Stimulated activated effector memory CD8-positive, alpha-beta T cell treated with anti-CD3 and anti-CD28 coated beads, Interleukin-12 subunit alpha, Interleukin-12 subunit beta, amount 100 ng/mL, for 72 hours (primary cell): ENCODE measurements at regions not wholly inside any gene's neighbourhood (a gene's known extent, or its start where the extent isn't known, plus 50 kb on each side); places are given as distances from the start of the nearest gene placed in this dataset.

ENCODE experiments used
- ATAC-seq: fragments of 150-1000 bp; cut with Tn5 transposase; 2 replicates; pipeline ENCODE4 v1.10.0; 2021
- DNase-seq, 2 donors: peaks; one replicate each; pipeline ENCODE4 v3.0.0; 2021 to 2022; ENCODE audit warnings: low spot score in 2 of 2
- H3K27ac Mint-ChIP-seq: one replicate; pipeline ENCODE4 v1.8.0; 2022; ENCODE audit warnings: mild to moderate bottlenecking, mixed read lengths
- H3K36me3 Mint-ChIP-seq: one replicate; pipeline ENCODE4 v1.8.0; 2022; ENCODE audit warnings: mild to moderate bottlenecking, mixed read lengths
- H3K4me1 Mint-ChIP-seq: one replicate; pipeline ENCODE4 v1.8.0; 2022; ENCODE audit warnings: mixed read lengths
- H3K4me3 Mint-ChIP-seq: one replicate; pipeline ENCODE4 v1.8.0; 2022; ENCODE audit warnings: mild to moderate bottlenecking, mixed read lengths
- H3K9me3 Mint-ChIP-seq: one replicate; pipeline ENCODE4 v1.8.0; 2022; ENCODE audit warnings: mixed read lengths

DNA sequence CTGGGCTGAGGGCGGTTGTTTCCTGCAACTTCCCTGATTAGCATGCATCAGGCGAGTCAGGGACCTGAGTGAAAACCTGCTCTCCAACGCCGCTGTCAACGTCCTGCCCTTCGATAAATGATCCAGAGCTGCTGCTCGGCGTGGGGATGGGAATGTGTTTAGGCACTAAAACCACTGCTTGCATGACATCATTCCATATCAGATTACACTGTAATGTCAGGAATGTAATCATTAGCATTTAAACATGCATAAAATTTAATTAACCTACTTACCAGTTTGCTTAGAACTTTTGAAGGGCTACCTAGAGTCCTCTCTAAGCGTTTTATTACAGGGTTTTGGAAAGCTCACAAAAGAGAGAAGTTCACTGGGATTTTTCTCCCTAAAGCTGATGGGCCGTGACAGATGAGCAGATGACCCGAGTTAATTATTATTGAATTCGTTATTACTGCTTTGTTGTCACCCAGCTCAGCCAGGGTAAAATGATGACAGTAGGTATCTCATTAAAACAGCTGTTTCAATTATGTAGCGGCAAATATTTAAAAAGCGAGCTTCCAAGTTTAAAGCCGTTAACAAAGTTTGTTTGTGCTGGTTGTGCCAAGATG, 685.6 kb upstream of the SALL3 start:
- H3K36me3 Mint-ChIP-seq: no peaks in the 10 kb centered on the region
- no peak overlapping the region for H3K27ac Mint-ChIP-seq
- ATAC-seq: no peak
- no peak for DNase-seq
- H3K9me3 Mint-ChIP-seq: peaks cover 7% of the 10 kb centered on the region
- H3K4me1 Mint-ChIP-seq: no peaks in the 10 kb centered on the region
- no peak overlapping the region for H3K4me3 Mint-ChIP-seq

DNA sequence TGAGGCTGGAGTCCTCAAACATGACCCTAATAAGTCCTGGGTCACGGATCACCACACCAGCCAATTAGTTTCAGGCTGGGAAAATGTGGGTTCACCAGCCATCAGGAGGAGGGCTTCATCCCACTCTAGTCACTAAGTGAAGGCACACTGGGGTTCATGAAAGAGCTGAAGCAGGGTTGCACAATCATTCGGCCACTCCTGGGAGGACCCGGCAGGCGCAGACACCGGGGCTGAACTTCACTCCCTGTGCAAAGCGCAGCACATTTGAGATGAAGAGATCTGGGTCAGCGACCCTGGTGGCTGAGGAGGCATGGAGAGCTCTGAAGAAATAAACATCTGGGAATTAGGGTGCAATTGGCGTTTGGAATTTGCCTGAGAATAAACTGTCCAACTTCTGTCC, 684.4 kb upstream of the SALL3 start:
- Mint-ChIP-seq H3K4me1 (no peaks in the 10 kb centered on the region), H3K4me3 (no peak overlapping the region), H3K36me3 (no peaks in the 10 kb centered on the region), H3K9me3 (peaks cover 7% of the 10 kb centered on the region), H3K27ac (no peak overlapping the region)
- DNase-seq: no peak
- no peak for ATAC-seq

DNA sequence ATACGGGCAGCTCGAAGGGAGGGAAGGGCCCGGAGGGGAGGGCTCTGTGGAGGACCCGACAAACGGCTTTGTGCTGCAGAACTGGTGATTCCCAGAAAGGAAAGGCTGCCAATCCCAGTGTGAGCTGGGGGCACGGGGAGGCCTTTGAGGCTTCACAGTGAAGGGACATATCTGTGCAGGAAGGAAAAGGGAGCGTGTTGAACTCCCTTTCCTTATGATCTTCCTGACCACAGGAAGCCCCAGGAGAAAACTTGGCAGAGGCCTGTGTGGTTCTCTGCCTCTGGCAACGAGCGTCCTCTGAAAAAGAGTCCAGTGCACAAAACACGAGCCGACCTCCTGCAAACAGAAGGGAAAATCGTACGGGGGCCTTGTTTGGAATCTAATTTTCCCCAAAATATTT, 683.5 kb upstream of the SALL3 start:
- Mint-ChIP-seq H3K4me1 (no peaks in the 10 kb centered on the region), H3K4me3 (no peak overlapping the region), H3K9me3 (peaks cover 2% of the 10 kb centered on the region), H3K36me3 (no peaks in the 10 kb centered on the region), H3K27ac (no peak overlapping the region)
- ATAC-seq (no peak), DNase-seq (no peak)

DNA sequence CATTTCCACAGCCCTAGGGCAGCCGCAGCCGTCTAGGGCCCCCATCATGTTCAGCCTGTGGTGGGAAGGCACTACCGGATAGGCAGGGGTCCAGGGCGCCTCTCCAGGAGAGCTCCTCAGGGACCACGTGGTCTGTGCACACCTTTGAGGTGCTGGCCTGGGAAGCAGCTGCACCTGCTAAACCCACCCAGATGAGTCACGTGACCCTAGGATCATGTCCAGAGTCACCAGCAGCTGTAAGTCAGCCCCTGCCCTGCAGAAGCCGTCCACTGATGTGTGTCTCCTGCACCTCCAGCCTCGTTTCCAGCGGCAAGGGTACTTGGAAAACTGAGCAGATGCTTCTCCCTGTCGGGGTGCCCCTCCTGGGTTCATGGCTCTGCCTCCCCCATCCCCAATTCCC, 682.6 kb upstream of the SALL3 start:
- peak; percentile 32 for ATAC-seq
- Mint-ChIP-seq H3K4me3 (no peak overlapping the region), H3K36me3 (no peaks in the 10 kb centered on the region), H3K4me1 (no peaks in the 10 kb centered on the region), H3K27ac (no peak overlapping the region), H3K9me3 (peaks cover 2% of the 10 kb centered on the region)
- DNase-seq: no peak

DNA sequence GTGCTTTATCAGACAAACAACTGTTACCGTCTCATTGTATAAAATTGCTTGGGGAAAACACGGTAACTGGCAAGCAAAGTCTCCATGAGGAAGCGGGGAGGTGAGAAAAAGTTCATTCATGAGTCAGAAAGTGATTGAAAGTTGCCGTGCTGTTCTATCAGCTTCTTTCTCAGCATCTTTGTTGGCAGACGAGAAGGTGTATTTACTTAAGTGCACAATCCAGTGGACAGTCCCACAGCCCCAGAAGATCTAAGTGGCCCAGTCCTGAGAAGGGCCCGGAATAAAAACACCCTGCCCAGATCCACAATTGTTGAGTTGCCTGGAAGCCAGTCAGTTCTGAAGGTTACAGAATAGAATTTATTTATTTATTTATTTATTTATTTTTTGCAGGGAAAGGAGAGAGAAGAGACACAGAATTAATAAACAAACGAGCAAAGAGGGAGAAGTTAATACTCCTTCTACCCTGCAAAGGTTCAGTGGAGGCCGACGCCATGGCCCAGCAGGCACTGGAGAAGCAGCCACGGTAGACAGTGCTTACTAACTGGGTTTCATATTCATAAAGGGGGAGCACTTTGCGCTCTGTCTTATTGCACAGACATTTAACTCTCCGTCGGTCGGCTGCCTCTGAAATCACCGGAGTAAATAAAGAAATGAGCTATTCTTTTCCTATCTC, 676.0 kb upstream of the SALL3 start:
- Mint-ChIP-seq H3K4me1 (no peaks in the 10 kb centered on the region), H3K9me3 (peaks cover under 1% of the 10 kb centered on the region), H3K36me3 (no peaks in the 10 kb centered on the region), H3K4me3 (no peak overlapping the region), H3K27ac (no peak overlapping the region)
- DNase-seq (no peak), ATAC-seq (no peak)

DNA sequence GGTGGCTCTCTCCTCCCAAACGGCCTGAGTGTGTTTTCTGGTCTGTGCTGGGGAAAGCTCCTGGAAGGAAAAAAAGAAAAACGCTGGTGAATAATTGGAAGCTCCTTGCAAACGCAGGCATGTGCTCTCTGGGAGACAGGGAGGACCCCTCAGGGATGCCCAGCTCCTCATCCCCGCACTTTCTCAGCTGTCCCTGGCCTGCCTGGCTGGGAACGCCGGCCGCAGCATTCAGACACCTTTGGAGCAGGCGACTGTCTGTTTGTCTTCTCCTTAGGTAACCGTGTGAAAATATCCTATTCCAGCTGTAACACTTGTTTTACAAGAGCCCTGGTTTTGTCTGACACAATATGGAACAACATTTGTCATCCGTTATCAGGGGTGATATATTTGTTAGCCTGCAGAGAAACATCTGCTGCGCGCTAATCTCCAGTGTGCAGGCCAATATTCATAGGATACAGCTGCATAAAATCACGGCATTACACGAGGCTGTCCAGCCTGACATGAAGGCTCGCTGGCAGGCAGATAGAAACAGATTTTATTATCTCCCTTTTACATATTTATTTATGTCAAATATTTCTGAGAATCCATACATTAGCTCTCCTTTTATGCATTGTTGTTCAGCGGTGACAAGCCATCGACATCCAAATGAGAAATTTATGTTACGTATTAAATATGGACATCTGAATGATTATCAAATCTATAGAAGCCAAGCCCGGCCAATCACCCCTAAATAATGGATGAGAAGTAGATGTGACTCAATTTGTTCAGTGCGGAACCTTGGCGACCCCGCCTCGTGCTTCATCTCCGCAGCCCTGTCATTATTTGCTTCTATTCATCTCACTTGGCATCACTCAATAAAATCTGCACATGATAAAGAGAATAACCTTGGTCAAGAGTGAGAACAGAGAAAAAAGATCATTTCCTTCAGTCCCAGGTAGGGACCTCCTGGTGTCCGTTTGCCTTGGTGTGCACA, 675.1 kb upstream of the SALL3 start:
- Mint-ChIP-seq H3K9me3 (peaks cover 3% of the 10 kb centered on the region), H3K27ac (no peak overlapping the region), H3K4me1 (no peaks in the 10 kb centered on the region), H3K36me3 (no peaks in the 10 kb centered on the region), H3K4me3 (no peak overlapping the region)
- DNase-seq (no peak), ATAC-seq (no peak)

DNA sequence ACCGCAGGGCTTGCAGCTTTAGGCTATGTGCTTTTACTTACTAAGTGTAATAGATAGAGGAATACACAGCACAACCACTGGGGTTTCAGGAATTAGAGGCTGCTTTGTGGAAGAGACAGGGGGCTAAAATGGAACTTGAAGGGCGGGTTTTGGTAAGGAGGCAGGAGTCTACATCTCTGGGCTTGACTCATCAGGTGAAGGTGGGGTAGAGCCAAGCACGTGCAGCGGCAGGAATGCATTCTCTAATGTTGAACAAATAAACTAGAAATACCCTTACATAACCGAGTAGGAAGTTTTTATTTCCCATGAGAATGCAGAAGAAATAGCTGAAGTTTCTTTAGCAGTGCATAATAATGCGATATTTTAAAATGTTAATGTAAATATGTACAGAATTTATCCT, 673.8 kb upstream of the SALL3 start:
- H3K9me3 Mint-ChIP-seq: peaks cover 3% of the 10 kb centered on the region
- H3K4me3 Mint-ChIP-seq: no peak overlapping the region
- no peak overlapping the region for H3K27ac Mint-ChIP-seq
- ATAC-seq (no peak), DNase-seq (no peak)
- no peaks in the 10 kb centered on the region for H3K36me3 Mint-ChIP-seq
- H3K4me1 Mint-ChIP-seq: no peaks in the 10 kb centered on the region

DNA sequence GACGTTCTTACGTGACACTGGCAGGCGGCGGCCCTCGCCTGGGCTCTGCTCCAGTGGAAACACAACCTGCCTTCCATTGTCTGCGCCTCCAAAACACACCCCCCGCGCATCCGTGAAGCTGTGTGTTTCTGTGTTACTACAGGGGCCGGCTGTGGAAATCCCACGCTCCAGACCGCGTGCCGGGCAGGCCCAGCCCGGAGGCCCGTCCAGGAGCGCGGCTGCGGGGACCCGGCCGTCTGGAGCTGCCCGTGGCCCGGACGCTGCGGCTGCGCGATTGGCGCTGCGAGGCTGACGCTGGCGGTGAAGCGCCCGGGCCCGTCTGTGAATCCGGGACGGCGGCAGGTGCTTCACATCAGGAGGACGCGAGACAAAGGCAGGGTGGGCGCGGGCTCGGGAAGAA, 670.3 kb upstream of the SALL3 start:
- no peaks in the 10 kb centered on the region for H3K36me3 Mint-ChIP-seq
- no peak overlapping the region for H3K27ac Mint-ChIP-seq
- H3K4me3 Mint-ChIP-seq: no peak overlapping the region
- no peak for ATAC-seq
- no peak for DNase-seq
- no peaks in the 10 kb centered on the region for H3K4me1 Mint-ChIP-seq
- peaks cover 7% of the 10 kb centered on the region for H3K9me3 Mint-ChIP-seq

DNA sequence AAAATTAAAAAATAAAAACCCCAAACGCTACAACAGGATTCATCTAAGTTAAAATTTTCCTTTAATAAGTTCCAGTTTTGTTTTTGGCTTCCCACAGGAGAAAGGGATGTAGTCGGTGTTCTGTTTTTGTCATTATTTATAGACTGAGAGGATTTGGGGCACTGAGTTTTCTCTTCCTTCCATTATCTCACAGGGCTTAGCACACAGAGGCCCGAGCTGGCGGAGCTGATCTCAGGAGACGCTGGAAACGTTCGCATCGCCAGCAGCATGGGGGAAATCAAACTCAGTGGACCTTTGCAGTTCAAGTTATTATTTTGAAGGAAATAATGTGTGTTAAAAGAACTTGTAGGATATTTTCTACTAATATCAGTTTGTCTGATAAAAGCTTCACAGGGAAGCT, 669.7 kb upstream of the SALL3 start:
- Mint-ChIP-seq H3K27ac (no peak overlapping the region), H3K4me3 (no peak overlapping the region), H3K4me1 (no peaks in the 10 kb centered on the region), H3K36me3 (no peaks in the 10 kb centered on the region), H3K9me3 (peaks cover 7% of the 10 kb centered on the region)
- no peak for DNase-seq
- ATAC-seq: no peak

DNA sequence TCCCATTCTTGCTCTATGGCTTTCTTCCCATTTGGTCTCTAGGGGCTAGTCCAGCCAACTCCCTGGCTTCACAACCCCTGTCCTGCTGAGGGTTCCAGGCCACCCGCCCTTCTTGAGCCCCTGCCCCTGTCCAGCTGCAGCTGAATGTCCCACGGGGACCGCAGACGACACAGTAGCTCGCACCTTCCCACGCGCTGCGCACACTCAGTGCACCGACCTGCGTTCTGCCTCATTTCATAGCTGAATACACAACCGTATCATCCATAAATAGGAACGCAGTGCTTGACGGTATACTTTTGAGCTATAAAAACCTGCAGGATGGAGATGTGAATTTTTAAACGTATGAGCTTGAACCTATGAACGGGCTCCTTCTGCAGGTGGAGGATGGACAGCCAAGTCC, 660.4 kb upstream of the SALL3 start:
- Mint-ChIP-seq H3K36me3 (no peaks in the 10 kb centered on the region), H3K4me1 (no peaks in the 10 kb centered on the region), H3K27ac (no peak overlapping the region), H3K9me3 (no peaks in the 10 kb centered on the region), H3K4me3 (no peak overlapping the region)
- DNase-seq (no peak), ATAC-seq (no peak)

DNA sequence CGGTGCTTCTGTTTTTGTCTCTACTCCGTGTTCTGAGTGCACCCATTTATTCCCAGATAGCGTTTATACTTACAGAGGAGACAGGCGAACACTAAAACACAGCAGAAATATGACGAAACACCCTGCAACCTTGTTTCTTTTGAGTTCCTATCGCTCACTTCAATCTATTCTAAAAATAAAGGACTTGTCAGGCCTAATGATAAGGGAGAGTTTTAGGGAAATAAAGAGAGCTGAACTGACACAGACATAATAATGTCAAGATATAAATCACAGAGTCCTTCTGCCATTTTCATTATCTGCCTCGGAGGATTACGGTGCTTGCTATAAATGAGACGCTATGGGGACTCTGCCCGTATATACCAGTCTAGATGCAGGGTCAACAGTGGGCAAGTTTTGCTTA, 659.7 kb upstream of the SALL3 start:
- Mint-ChIP-seq H3K9me3 (no peaks in the 10 kb centered on the region), H3K36me3 (no peaks in the 10 kb centered on the region), H3K4me3 (no peak overlapping the region), H3K4me1 (no peaks in the 10 kb centered on the region), H3K27ac (no peak overlapping the region)
- no peak for ATAC-seq
- DNase-seq: no peak

DNA sequence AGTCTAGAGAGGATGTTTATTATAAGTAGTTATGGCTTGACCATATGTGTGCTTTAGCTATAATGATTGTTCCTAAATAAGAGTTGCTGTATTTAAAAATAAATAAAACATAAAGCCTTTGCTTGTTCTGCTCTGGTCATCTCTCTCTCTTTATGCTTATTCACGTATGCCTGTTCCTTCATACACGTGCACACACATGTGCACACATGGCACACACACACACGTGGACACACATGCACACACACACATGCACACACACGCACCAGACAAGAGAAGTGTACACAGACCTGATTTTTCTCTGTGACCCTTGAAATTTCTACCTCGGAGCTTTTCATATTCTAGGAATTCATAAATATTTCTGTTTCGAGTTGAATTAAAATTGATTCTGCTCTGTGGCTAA, 658.2 kb upstream of the SALL3 start:
- ATAC-seq (no peak), DNase-seq (no peak)
- H3K9me3 Mint-ChIP-seq: no peaks in the 10 kb centered on the region
- H3K27ac Mint-ChIP-seq: no peak overlapping the region
- no peaks in the 10 kb centered on the region for H3K4me1 Mint-ChIP-seq
- no peaks in the 10 kb centered on the region for H3K36me3 Mint-ChIP-seq
- no peak overlapping the region for H3K4me3 Mint-ChIP-seq

DNA sequence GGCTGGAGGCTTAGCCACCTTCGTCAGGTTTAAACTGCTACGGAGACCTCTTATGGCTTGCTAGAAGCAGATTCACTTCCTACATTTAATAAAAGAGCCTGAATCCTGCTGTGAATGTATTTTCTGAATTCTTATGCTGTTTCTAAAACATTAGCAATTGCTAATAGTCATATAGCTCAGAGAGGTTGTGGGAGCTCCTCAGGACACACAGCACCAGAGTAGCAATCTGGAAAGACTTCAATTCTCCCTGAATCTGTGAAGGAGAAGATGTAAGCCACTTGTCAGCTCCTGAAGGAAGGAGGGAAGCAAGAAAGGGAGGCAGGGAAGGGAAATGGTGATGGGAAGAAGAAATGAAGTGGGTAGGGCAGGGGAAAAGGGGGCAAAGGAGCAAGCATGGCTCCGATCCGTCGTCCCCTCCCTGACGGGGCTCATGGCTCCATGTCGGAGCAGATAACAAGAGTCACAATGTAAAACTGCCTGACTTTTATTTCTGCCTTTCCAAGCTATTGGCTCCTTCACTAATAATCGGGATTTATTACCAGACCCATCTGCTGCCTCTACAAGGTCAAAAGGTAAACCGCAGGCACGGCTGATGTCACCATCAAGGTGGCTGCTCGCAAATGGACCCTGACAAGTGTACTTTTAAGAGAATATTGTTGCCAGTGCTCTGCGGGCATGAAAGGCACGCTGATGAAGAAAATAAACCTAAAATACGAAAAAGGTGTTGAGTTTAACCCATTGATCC, 656.0 kb upstream of the SALL3 start:
- H3K27ac Mint-ChIP-seq: no peak overlapping the region
- H3K4me3 Mint-ChIP-seq: no peak overlapping the region
- ATAC-seq: no peak
- no peaks in the 10 kb centered on the region for H3K4me1 Mint-ChIP-seq
- H3K36me3 Mint-ChIP-seq: no peaks in the 10 kb centered on the region
- peaks cover 3% of the 10 kb centered on the region for H3K9me3 Mint-ChIP-seq
- no peak for DNase-seq

DNA sequence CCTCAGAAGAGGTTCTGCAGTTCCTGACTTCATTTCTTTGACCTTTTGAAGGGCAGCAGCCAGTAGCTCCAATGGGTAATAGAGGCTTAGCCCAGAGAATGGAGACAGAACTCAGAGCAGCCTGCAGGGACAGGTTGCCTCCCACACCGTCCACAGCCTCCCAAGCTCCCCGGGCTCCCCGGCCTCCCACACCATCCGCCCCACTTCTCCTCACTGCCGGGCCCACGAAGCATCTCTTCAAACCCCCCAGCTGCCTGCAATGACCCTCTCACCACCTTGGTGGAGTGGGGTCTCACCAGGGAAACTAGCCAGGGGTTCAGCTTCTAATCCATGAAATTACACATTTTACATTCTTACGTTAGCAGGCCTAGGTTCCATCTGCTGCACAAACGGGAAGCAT, 652.0 kb upstream of the SALL3 start:
- no peak overlapping the region for H3K4me3 Mint-ChIP-seq
- H3K4me1 Mint-ChIP-seq: no peaks in the 10 kb centered on the region
- no peak overlapping the region for H3K27ac Mint-ChIP-seq
- no peaks in the 10 kb centered on the region for H3K36me3 Mint-ChIP-seq
- DNase-seq (no peak), ATAC-seq (no peak)
- peaks cover 3% of the 10 kb centered on the region for H3K9me3 Mint-ChIP-seq

DNA sequence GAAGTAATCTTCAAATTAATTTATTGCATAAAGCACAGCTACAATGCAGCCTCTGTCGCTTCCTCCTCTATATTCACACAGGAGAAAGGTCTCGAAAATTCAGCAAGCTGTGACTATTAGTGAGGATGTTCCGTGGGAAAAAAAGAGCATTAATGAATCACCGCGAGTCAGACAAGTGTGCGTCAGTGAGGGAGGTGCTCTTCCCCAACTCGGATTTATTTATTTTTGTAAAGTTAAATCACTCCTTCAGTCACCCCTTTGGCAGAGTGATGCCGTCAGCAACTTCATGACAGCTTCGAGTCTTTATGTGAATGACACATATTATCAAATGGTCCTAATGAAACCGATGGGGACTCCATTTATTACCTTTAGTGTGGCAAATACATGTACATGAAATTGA, 648.9 kb upstream of the SALL3 start:
- ATAC-seq (no peak), DNase-seq (no peak)
- Mint-ChIP-seq H3K4me1 (no peaks in the 10 kb centered on the region), H3K4me3 (no peak overlapping the region), H3K36me3 (no peaks in the 10 kb centered on the region), H3K9me3 (peaks cover 9% of the 10 kb centered on the region), H3K27ac (no peak overlapping the region)
